HG03066 (cell line): ENCODE measurements at regions not wholly inside any gene's neighbourhood (a gene's known extent, or its start where the extent isn't known, plus 50 kb on each side); places are given as distances from the start of the nearest gene placed in this dataset.

ENCODE experiments used
- ATAC-seq: cut with Tn5 transposase; IDR thresholded peaks from one replicate; pipeline ENCODE4 v1.9.1; 2021; ENCODE audit warnings: low read depth; ENCODE audit not compliant: unreplicated experiment

DNA sequence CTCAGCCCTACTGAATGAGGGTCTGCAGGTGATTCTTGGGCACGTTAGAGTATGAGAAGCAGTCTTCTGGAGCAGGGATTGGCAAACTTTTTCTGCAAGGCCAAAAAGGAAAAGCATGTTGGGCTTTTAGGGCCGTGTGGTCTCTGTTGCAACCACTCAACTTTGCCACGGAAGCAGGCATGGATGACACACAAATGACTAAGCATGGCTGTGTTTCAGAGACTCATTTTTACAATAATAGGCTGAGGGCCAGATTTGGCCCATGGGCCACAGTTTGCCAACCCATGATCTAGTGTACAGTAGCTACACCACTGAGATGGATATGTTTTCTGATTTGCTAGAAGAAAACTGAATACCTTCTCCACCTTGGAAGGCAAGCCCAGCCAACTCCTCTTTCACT lies 66.1 kb upstream of the PRICKLE2 start:
- ATAC-seq = no peak

GRCh38 chr3:64290864-64291263 lies 65.6 kb upstream of the PRICKLE2 start:
- no peak for ATAC-seq

DNA sequence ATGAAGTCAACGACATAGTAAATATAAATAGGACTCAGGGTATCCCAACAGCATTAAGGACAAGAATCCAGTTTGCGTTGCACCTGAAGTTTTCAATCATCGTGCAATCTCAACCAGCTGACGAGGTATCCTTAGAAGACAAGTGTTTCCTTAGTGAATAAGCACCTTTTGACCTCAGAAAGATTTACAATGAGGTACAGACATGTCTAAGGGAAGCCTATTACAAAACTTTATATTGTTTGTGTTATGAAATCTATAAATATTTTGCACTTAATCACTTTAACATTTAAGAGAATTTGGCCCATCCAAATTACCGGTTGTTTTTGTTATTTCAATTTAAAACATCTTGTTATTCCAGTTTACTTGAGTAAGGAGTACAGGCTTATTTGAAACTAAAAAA lies 64.9 kb upstream of the PRICKLE2 start:
- ATAC-seq = no peak

DNA sequence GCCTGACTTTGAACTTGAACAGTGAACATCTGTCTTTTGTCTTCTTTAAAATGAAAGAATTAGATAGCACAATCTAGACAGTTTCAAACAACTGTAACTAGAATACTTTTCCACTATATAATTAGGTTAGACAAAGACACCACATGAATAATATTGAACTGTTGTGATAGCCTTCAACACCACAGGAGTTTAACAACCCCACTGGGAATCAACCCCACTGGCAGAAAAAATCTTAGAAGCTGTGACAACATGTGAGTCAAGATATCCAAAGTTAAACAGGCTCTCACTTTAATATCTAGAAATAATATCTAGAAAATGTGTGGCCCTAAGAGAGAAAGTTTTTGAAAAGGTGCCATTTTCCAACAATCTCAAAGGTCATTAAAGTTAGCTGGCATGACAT lies 64.4 kb upstream of the PRICKLE2 start:
- no peak for ATAC-seq

- ATAC-seq = no peak
These were observed 53.4 kb upstream of the PRICKLE2 start for GRCh38 chr3:64278625-64279024.

DNA sequence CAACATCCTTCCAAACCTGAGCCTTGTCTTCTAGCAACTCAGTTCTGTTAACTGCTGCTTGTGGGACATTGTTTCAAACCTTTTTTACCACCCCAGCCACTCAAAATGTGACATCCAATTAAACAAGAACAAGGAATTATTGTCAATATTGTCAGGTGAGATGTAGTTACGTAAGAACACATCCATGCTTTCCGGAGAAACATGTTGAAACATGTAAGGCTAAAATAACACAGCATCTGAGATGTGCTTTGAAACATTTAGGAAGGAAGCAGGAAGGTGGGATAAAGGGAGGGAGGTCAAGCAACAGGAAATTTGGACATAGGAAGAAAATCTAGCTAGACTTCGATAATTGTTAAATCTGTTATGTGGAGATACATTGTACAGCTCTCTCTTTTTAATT lies 50.9 kb upstream of the PRICKLE2 start:
- no peak for ATAC-seq
